H1 (cell line): ENCODE measurements at regions not wholly inside any gene's neighbourhood (a gene's known extent, or its start where the extent isn't known, plus 50 kb on each side); places are given as distances from the start of the nearest gene placed in this dataset.

Source experiments
- EP300 ChIP-seq, 2 experiments: IDR thresholded peaks; 1 replicate in 1 of 2; 2 replicates in 1 of 2; pipeline ENCODE4 v1.6.1; 2011 to 2012; ENCODE audit warnings: low read depth in 2 of 2, low read length in 2 of 2, mild to moderate bottlenecking in 2 of 2, borderline replicate concordance in 1 of 2, inconsistent platforms in 1 of 2, moderate library complexity in 1 of 2
- EZH2 ChIP-seq: fragments of 200-600 bp; sonication (generic); IDR thresholded peaks from 2 replicates; pipeline ENCODE4 v1.7.1; 2012; ENCODE audit warnings: low read depth, mild to moderate bottlenecking, moderate library complexity, low read length, inconsistent platforms; ENCODE audit not compliant: severe bottlenecking
- FOSL1 ChIP-seq: IDR thresholded peaks from 2 replicates; pipeline ENCODE4 v1.6.1; 2011; ENCODE audit warnings: mild to moderate bottlenecking, low read depth, low read length, moderate library complexity; ENCODE audit not compliant: insufficient read depth
- JUN ChIP-seq: IDR thresholded peaks from 2 replicates; pipeline ENCODE4 v1.6.1; 2011; ENCODE audit warnings: low read depth, mild to moderate bottlenecking, improper control_type of control experiment, low read length
- POLR2A ChIP-seq, 2 experiments: IDR thresholded peaks; 1 replicate in 1 of 2; 2 replicates in 1 of 2; pipeline ENCODE4 v1.6.1; 2011; ENCODE audit warnings: low read depth in 2 of 2, low read length in 2 of 2, mild to moderate bottlenecking in 2 of 2; ENCODE audit errors: control extremely low read depth in 1 of 2
- POLR2AphosphoS5 ChIP-seq: IDR thresholded peaks from 2 replicates; pipeline ENCODE4 v1.6.1; 2011; ENCODE audit warnings: low read depth, low read length
- RAD21 ChIP-seq, 2 experiments: IDR thresholded peaks in 1 of 2; conservative IDR thresholded peaks in 1 of 2; 2 replicates each; pipeline ENCODE4 v1.6.1; 2011; ENCODE audit warnings: low read depth in 2 of 2, low read length in 2 of 2, improper control_type of control experiment in 1 of 2, inconsistent platforms in 1 of 2, mild to moderate bottlenecking in 1 of 2, moderate library complexity in 1 of 2
- SIN3A ChIP-seq, 2 experiments: IDR thresholded peaks in 1 of 2; conservative IDR thresholded peaks in 1 of 2; 2 replicates each; pipeline ENCODE4 v1.6.1; 2011 to 2012; ENCODE audit warnings: low read length in 2 of 2, improper control_type of control experiment in 1 of 2, low read depth in 1 of 2, mild to moderate bottlenecking in 1 of 2
- TAF7 ChIP-seq: optimal IDR thresholded peaks from 2 replicates; pipeline ENCODE3; 2011; ENCODE audit warnings: low read depth, mild to moderate bottlenecking, inconsistent platforms, low read length, moderate library complexity, borderline replicate concordance
- TBP ChIP-seq: IDR thresholded peaks from 2 replicates; pipeline ENCODE4 v1.6.1; 2011; ENCODE audit warnings: low read depth, low read length, improper control_type of control experiment
- TF ChIP-seq, protein P1 (sequence below), 3 experiments: IDR thresholded peaks; 1 replicate in 2 of 3; 2 replicates in 1 of 3; pipeline versions ENCODE4 v1.5.1 to v1.6.1; 2011; ENCODE audit warnings: low read length in 3 of 3, mild to moderate bottlenecking in 3 of 3, inconsistent platforms in 2 of 3, low read depth in 1 of 3, moderate library complexity in 1 of 3; ENCODE audit not compliant: insufficient read depth in 1 of 3; ENCODE audit errors: control extremely low read depth in 1 of 3

DNA sequence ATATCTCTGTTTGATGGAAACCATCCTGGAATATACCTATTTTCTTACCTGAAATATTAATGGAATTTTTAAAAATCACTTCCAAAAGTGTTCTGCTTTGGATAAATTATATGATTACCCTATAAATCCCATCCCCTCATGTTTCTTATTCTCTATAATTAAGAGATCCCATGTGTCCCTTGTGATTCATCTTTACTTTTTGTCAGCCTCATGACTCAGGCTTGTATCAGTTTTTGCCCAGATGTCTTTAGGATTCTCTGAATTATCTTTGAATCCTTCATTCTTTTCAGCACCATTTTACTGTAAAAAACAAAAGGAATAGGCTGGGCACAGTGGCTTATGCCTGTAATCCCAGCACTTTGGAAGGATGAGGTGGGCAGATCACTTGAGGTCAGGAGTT is 804.5 kb upstream of the CITED2 start:
- TF ChIP-seq RAD21 (IDR thresholded peaks at IDR 0.05 in 1 of 2, conservative IDR thresholded peaks at IDR 0.05 in 1 of 2; ENCODE audit: low read depth in 2 of 2, low read length in 2 of 2) (no peak), POLR2AphosphoS5 (no peak), POLR2A (IDR thresholded peaks at IDR 0.05; ENCODE audit: control extremely low read depth in 1 of 2, low read depth in 2 of 2, low read length in 2 of 2) (no peak), EZH2 (no peak), TBP (no peak), TAF7 (no peak), EP300 (IDR thresholded peaks at IDR 0.05; ENCODE audit: borderline replicate concordance in 1 of 2, low read depth in 2 of 2, low read length in 2 of 2) (no peak), FOSL1 (no peak), JUN (no peak), SIN3A (conservative IDR thresholded peaks at IDR 0.05 in 1 of 2, IDR thresholded peaks at IDR 0.05 in 1 of 2; ENCODE audit: low read depth in 1 of 2, low read length in 2 of 2) (no peak)
- TF ChIP-seq, protein P1, sequence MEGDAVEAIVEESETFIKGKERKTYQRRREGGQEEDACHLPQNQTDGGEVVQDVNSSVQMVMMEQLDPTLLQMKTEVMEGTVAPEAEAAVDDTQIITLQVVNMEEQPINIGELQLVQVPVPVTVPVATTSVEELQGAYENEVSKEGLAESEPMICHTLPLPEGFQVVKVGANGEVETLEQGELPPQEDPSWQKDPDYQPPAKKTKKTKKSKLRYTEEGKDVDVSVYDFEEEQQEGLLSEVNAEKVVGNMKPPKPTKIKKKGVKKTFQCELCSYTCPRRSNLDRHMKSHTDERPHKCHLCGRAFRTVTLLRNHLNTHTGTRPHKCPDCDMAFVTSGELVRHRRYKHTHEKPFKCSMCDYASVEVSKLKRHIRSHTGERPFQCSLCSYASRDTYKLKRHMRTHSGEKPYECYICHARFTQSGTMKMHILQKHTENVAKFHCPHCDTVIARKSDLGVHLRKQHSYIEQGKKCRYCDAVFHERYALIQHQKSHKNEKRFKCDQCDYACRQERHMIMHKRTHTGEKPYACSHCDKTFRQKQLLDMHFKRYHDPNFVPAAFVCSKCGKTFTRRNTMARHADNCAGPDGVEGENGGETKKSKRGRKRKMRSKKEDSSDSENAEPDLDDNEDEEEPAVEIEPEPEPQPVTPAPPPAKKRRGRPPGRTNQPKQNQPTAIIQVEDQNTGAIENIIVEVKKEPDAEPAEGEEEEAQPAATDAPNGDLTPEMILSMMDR (IDR thresholded peaks at IDR 0.05; ENCODE audit: control extremely low read depth in 1 of 3, insufficient read depth in 1 of 3, low read depth in 1 of 3, low read length in 3 of 3), result no peak
